GM21576 (cell line): ENCODE measurements at regions not wholly inside any gene's neighbourhood (a gene's known extent, or its start where the extent isn't known, plus 50 kb on each side); places are given as distances from the start of the nearest gene placed in this dataset.
"Not testable (repeated sequence)": the region's sequence is repeated elsewhere in the genome, so short reads cannot be mapped to it uniquely, and the experiment has no call there.

Experiments used
- ATAC-seq: cut with Tn5 transposase; IDR thresholded peaks from one replicate; pipeline ENCODE4 v1.9.1; 2021; ENCODE audit warnings: mild to moderate bottlenecking, moderate library complexity; ENCODE audit not compliant: unreplicated experiment

DNA sequence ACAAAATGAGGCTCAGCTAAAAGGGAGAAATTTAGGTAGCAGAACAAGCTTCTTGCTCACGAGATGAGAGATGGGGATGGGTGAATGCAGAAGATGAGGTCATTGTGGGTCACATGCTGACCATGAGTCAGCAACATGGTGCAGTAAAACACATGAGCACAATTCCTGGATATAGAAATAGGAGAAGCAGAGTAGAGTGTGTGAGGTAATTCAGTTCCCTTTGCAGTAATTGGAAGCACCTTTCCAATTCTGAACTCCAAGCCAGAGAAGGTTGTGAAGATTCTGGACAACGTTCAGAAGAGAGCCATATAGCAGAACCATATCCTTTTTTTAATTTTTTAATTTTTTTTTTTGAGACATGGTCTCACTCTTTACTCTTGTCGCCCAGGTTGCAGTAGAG is 62.0 kb upstream of the LMNTD1 start:
- ATAC-seq: no peak

DNA sequence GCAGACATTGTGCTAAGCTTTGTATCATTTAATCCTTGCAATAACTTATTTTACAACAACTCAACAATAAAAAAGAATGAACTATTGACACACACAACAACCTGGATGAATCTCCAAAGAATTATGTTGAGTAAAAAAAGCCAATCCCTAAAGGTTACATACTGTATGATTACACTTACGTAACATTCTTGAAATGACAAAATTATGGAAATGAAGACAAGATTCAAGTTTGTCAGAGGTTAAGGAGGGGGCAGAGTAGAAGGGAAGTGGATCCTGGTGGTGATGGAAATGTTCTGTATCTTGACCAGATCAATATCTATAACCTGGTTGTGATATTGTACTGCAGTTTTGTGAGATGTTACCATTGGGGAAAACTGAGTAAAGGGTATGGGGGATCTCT is 63.2 kb upstream of the LMNTD1 start:
- ATAC-seq: no peak

DNA sequence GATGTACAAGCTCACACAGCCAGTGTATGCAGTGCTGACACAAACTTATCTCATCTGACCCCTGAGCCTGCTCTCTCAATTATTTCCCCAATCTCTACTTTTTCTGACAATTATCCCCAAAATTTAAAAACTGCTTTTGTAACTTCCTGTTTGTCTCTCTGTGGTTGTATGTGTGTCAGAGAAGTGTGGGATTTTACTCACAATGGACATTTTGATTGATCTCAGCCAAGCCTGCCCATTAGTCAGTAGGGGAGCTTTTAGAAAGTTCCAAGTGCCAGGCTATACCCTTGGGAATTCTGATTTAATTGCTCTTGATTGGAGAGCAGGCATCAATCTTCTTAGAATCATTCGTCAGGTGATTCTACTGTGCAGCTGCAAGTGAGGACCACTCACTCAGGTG is 64.9 kb upstream of the LMNTD1 start:
- ATAC-seq: no peak

DNA sequence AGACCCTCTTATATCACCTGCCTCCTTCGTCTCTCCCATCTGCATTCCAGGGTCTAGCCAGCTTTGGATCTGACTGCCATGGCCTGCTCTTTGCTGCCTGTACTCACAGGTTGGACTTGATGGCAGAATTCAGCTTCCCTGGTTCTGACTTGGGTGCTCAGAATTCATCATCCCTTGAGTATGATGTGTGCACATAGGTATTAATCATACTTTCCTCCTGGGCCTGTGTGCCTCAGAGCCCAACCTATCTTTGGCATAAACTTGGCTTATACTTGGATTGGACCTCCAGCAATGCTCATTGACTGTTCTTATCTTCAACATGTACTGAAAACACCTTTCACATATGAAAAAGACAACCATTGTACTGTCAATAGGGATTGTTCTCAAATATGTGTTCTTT is 70.7 kb upstream of the LMNTD1 start:
- ATAC-seq: no peak

DNA sequence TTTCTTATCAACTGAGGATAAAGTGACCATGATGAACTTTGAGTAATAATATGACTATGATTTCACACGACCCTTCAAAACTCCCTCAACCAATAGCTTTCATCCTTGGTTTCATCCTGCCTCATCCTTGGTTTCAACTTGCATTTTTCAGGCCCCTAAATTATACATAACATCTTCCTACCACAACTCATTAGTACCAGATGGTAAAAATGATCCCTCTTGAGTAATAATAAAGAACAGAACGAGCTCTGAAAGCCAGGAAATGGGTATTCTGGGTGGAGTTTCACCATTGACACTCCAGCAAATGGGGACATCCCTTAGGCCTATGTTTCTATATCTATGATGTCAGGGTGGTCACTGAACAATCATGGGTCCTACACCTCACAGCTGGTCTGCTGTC is 72.1 kb upstream of the LMNTD1 start:
- ATAC-seq: no peak

DNA sequence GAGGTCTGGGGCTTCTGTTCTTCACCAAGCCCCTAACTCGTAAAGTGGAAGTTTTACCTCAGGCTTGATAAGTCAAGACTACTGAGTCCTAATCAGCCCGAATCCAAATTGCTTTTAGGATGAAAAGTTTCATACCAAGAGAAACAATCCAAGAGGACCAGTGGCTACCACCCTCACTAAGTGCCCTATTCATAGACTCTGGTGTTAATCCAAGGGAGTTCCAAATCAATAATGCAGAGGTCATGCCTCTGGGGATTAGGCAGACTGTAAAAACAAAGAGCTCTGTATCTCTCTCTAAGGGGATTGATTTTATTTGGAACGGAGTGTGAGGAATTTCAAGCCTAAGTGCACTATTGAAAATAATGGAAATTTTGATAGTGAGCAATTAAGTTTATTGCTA is 76.3 kb upstream of the LMNTD1 start:
- no peak for ATAC-seq

DNA sequence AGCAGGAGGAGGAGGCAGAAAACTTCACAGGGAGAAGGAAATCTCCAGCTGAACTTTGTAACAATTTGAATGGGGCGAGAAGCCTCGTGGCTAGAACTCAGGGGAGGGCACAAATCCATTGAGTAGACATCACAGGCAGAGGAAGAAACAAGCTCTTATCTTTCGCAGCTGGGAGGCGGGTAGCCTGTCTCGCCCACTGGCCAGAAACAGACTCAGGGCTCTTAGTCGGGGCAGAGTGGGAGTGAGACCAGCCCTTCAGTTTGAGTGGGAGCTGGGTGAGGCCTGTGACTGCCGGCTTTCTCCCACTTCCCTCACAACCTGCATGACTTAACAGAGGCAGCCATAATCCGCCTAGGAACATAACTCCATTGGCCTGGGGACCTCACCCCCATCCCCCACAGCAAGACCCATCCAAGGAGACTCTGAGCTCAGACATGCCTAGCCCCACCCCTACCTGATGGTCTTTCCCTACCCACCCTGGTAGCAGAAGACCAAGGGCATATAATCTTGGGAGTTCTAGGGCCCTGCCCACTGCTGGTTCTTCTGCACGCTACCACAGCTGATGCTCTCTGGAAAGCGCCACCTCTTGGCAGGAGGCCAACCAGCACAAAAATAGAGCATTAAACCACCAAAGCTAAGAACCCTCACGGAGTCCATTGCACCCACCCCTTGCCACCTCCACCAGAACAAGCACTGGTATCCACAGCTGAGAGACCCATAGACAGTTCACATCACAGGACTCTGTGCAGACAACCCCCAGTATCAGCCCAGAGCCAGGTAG is 77.8 kb upstream of the LMNTD1 start:
- not testable (repeated sequence) for ATAC-seq

DNA sequence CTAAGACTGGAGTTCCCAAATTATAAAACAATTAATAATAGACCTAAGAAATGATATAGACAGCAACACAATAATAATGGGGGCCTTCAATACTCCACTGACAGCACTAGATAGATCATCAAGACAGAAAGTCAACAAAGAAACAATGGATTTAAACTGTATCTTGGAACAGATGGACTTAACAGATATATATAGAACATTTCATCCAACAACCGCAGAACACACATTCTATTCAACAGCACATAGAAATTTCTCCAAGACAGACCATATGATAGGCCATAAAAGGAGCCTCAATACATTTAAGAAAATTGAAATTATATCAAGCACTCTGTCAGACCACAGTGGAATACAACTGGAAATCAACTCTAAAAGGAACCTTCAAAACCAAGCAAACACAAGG is 80.1 kb upstream of the LMNTD1 start:
- ATAC-seq: not testable (repeated sequence)

DNA sequence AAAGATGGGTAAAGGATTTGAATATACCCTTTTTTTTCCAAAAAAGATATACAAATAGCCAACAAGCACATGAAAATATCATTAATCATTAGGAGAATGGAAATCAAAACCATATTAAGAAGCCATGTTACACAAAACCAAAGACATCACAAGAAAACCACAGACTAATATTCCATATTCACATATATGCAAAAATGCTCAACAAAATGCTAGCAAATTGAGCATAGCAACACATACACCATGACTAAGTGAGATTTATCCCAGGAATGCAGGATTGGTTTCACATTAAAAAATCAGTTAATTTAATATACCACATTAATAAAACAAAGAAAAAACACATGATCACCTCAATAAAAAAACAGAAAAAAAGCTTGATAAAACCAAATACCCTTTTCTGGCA is 84.7 kb upstream of the LMNTD1 start:
- ATAC-seq: no peak

DNA sequence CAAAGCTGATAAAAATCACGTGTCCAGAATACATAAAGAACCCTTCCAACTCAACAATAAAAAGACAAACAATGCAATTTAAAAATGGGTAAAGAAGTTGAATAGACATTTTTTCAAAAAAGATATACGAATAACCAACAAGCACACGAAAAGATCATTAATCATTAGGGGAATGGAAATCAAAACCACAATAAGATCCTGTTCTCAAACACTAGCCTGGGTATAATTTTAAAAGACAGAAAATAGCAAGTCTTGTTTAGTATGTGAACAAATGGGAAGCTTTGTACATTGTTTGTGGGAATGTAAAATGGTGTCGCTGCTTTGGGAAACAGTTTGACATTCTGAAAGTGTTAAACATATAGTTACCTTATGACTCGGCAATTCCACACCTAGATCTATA is 86.3 kb upstream of the LMNTD1 start:
- ATAC-seq: no peak

DNA sequence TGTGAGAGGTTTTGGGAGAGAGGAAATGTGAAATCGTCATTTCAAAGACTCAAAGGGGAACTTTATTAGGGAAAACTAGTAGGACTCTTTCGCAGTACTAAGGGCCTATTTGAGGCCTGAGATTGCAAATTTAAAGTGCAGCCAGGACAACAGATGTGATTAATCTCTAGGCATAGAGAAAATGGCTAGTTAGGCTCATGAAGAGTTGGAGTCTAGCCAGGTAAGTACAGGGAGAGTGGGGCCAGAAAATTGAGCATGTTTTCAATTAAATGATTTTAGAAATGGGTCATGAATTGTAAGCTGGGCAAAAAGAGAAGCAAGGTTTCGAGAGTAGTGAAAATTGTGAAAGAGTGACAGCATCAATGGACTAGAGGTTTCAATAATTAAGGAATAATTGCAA is 91.9 kb upstream of the LMNTD1 start:
- no peak for ATAC-seq

DNA sequence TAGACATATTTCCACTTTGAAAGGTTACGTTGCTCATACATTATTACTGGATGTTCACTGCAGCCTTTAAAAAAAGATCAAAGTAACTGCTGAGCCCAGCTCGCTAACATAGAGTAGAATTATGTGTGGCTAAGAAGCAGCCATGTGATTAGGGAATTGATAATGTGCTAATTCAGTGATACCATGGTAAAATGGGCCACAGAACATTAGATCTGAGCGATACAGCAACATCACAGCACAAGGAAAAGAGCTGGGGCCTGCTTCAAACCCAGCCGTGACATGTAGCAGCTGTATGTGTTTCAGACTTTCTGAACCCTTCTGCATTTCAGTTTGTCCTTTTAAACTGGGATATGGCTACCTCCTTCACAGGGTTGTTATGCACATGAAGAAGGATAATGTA is 92.3 kb upstream of the LMNTD1 start:
- no peak for ATAC-seq

DNA sequence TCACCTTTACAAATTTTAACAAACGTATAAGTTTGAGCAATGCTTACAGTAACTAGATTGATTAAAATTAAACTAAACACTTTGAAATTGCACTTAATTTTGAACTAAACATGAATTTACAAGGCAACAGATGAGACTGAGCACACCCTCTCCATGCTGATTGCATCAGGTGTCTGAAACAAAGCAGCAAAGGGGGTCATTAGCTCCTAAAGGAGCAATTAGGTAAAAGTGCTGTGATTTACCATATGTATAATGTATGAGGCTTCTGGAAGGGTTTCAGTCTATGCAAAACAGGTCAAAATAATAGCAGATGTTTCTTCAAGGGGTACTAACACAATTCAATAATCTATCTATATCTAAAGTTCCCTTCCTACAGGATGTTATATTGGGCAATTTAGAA is 98.8 kb upstream of the LMNTD1 start:
- ATAC-seq: no peak

DNA sequence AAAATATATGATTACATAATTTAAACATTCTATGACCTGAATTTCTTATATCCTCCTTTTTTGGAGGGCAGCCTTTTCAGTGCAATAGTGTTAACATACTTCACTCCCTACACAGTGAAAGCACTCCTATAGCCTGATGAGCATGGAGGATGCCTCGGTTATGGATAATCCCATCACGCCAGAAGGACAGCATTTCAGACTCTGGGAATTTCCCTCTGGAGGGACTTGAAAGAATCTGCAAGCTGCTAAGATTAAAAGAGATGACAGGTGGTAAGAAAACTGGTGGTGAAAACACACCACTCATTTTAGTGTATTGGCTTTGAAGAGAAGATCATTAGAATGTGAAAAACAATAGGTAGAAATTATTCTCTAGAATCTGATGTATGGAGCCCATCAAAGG is 99.3 kb upstream of the LMNTD1 start:
- no peak for ATAC-seq

DNA sequence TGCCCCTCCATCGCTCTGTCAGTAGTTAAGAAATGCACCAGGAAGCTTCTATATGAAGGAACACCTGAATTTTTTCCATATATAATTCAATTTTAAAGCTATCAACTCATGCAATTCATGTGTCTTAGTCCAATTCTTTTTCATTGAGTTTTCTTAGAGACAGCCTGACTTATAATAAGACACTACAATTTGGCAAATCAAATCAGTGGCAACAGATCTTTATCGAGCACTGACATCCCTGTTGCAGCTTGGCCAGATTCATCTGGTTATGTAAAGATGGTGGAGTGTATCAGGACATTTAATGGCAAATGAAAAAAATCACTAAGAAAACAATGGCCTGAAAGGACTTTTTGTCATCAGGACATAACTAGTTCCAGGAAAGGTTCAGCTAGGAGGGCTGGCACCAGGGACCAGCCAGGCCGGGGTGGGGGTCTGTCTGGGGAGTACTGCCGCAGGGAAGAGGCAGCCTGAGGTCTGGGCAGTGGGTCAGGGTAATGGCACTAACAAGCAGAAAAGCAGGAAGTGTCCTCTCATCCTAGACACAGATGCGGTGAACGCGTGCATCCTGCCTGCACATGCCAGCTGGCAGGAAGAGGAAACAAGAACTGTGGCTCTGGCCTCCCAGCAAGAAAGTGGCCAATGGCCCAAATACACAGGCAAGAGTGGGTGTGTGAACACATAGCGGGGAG is 100.5 kb upstream of the LMNTD1 start:
- no peak for ATAC-seq

DNA sequence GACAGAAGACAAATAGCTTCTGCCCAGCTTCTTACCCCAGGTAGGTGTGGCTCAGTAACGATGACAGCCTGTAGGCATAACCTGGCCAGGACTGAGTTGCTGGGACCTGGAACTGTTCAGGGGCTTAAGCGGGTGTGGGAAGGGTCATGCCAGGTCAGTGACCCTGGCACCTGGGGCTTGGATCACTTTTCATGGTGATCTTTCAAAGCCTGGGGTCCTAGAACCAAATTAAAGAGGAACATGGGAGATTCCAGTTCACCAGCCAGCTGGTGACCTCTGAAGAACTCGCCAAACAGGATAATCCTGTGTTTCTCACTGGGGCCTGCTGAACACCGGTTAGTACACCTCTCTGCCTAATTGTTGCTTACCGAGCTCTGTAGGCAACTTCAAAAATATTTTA is 102.6 kb upstream of the LMNTD1 start:
- ATAC-seq: no peak

DNA sequence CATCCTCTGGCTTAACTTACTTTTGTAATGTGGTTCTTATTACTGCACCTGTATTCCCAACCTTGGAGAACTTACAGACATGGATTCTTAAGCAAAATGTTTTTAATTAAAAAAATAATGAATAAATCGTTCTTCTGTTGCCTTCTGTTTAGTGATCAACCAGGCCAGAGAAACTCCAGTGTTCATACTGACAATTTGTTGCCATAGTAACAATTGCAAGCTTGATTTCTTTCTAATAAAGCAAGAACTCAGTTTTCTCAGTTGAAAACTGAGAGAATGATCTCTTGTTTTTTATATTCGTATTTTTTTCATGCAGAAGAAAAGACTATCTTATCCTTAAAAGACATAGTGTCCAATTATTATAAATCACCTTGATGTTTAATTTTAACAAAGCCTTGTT is 106.5 kb upstream of the LMNTD1 start:
- ATAC-seq: no peak

DNA sequence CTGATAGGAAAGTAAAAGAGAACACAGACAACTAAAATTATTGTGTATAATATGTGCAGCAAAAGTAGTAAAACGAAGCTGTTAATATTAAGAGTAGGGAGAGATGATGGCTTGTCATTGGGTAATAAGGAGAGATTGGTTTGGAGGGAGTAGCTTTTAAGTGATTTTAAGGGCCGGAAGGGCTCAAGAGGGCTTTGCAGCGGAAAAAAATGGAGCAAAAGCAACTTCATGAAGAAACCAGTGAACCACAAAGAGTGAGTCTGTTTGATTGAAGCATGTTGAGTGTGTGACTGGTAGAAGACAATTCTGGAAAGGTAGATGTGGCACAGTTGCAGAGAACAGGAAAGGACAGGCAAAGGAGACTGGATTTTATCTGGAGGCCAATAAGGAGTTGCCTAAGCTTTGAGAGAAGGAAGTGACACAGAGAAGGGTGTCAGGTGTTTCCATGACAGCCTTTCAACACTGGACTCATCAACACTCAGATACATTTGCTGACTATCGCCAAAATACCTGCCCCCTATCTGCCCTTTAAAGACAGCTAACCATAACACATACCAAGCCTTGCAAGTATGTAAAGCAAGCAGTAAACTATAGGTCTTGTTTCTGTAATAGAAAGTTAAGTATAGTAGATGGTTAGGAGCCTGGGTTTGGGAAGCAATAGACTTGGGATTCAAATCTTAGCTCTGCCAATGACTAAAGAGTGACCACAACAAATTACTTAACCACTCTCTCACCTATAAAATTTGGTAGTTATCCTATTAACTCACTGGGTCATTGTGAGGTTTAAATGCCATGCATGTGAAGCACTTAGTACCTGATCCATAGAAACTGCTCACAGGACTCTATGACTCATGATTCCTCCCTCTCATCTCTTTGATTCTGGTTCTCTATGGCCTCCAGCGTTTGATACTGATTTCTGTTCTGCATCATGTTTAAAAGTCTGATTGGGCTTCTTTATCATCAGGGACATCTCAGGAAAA is 117.3 kb upstream of the LMNTD1 start:
- no peak for ATAC-seq

DNA sequence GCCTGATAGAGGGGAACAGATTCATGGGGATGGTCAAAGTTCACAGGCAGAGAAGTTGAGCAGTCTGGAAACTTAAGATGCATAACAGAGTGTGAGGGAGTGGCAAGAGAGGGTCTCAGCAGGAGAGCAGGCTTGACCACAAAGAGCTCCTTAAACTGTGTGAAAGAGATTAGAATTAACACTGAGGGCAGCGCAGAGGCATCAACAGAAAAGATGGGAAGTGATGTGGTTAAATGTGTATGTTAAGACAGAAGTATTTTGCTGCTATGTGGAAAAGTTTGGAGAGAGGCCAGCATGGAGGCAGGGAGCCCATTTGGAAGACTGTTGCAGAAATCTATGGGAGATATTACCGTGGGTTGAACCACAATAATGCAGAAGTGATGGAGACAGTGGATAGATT is 122.7 kb upstream of the LMNTD1 start:
- ATAC-seq: no peak

DNA sequence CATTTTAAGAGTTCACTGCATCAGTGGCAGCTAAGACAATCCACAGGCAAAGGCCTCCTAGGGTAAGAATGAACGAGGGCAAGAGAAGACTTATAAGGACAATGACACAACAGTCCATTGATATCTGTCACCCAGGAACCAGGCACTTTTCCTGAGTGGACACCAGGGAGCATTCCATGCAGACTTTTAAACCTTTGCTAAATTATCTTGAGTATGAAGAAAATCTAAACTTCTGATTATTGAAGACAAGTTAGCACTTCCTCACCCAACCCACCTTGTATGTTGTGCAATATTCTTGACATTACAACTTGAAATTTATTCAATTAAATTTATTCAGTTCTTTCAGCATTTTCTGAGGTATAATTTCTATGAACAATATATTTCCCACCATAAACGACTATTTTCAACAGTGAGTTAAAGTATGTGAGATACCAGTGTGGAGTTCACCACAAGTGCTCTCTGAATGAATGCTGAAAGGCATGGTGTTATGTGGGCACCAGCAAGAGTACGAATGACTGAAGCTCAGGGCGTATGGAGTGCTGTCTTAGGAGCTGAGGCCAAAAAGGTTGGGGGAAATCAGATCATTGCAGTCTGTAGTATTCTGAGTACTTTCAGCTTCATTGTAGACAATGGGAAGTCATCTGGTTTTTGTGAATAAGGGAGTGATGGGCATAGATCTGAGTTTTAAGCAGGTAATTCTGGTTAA is 124.3 kb upstream of the LMNTD1 start:
- ATAC-seq: no peak

DNA sequence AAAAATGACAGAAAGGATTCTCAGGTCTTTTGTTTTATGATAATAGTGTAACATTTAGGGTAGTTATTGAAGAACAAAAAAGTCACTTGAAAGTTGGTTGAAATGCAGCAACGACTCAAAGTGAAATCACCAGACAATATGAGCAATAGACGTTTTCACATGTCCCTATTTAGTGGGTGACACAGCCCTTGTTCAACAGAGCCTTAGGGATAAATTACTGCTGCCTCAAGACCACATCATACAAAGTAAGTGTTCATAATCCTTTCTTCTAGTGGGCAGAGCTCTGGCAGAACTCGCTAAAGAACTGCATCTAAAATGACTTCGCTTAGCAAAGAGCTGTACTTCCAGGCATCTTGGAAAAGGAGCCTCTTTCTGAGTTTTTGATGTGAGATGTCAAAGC is 128.5 kb upstream of the LMNTD1 start:
- ATAC-seq: no peak
